ENCODE measurements at regions not wholly inside any gene's neighbourhood (a gene's known extent, or its start where the extent isn't known, plus 50 kb on each side); places are given as distances from the start of the nearest gene placed in this dataset.
"Not testable (repeated sequence)": the region's sequence is repeated elsewhere in the genome, so short reads cannot be mapped to it uniquely, and the experiment has no call there.

GRCh38 chr6:20014508-20014907 lies 177.3 kb downstream of the ID4 start:
- H3K4me1 ChIP-seq (ENCODE audit: control insufficient read depth in 2 of 2, insufficient read depth in 2 of 2, low read length in 1 of 2): no peaks in the 10 kb centered on the region
- no peaks in the 10 kb centered on the region for H3K36me3 ChIP-seq (ENCODE audit: control insufficient read depth in 2 of 2, insufficient read depth in 2 of 2, low read length in 1 of 2)
- H3K27ac ChIP-seq (ENCODE audit: low read depth in 2 of 2, low read length in 1 of 2): no peak overlapping the region
- no peak overlapping the region for H3K4me3 ChIP-seq (ENCODE audit: low read depth in 1 of 2, low read length in 2 of 2)
- H3K27me3 ChIP-seq (ENCODE audit: control insufficient read depth in 1 of 2, insufficient read depth in 2 of 2, low read length in 2 of 2): peaks cover 0 to 3% of the 10 kb centered on the region in 2 donors
- WGBS, 2 donors: 89 to 94% methylated on average over 1 of the region's 1 CpG
- H3K9me3 ChIP-seq (ENCODE audit: control insufficient read depth in 2 of 2, insufficient read depth in 1 of 2, low read depth in 1 of 2, low read length in 1 of 2): no peaks in the 10 kb centered on the region

GRCh38 chr6:20020526-20020925 lies 183.4 kb downstream of the ID4 start:
- Histone ChIP-seq H3K27me3 (ENCODE audit: control insufficient read depth in 1 of 2, insufficient read depth in 2 of 2, low read length in 2 of 2) (peaks cover 0 to 3% of the 10 kb centered on the region in 2 donors), H3K27ac (ENCODE audit: low read depth in 2 of 2, low read length in 1 of 2) (no peak overlapping the region), H3K4me3 (ENCODE audit: low read depth in 1 of 2, low read length in 2 of 2) (no peak overlapping the region), H3K36me3 (ENCODE audit: control insufficient read depth in 2 of 2, insufficient read depth in 2 of 2, low read length in 1 of 2) (no peaks in the 10 kb centered on the region), H3K9me3 (ENCODE audit: control insufficient read depth in 2 of 2, insufficient read depth in 1 of 2, low read depth in 1 of 2, low read length in 1 of 2) (no peaks in the 10 kb centered on the region), H3K4me1 (ENCODE audit: control insufficient read depth in 2 of 2, insufficient read depth in 2 of 2, low read length in 1 of 2) (no peaks in the 10 kb centered on the region)
- WGBS, 2 donors: 82 to 84% methylated on average over 1 of the region's 1 CpG

- Histone ChIP-seq H3K27ac (ENCODE audit: low read depth in 2 of 2, low read length in 1 of 2) (no peak overlapping the region), H3K9me3 (ENCODE audit: control insufficient read depth in 2 of 2, insufficient read depth in 1 of 2, low read depth in 1 of 2, low read length in 1 of 2) (no peaks in the 10 kb centered on the region), H3K27me3 (ENCODE audit: control insufficient read depth in 1 of 2, insufficient read depth in 2 of 2, low read length in 2 of 2) (peaks cover 0 to 3% of the 10 kb centered on the region in 2 donors), H3K4me1 (ENCODE audit: control insufficient read depth in 2 of 2, insufficient read depth in 2 of 2, low read length in 1 of 2) (no peaks in the 10 kb centered on the region), H3K4me3 (ENCODE audit: low read depth in 1 of 2, low read length in 2 of 2) (no peak overlapping the region), H3K36me3 (ENCODE audit: control insufficient read depth in 2 of 2, insufficient read depth in 2 of 2, low read length in 1 of 2) (no peaks in the 10 kb centered on the region)
These were observed 184.6 kb downstream of the ID4 start for GRCh38 chr6:20021795-20022194.

- 70 to 80% methylated on average over 28 of the region's 28 CpGs for WGBS, 2 donors
These were observed 186.6 kb downstream of the ID4 start for GRCh38 chr6:20023549-20024315.

GRCh38 chr6:20024316-20024673 lies 187.1 kb downstream of the ID4 start:
- H3K9me3 ChIP-seq (ENCODE audit: control insufficient read depth in 2 of 2, insufficient read depth in 1 of 2, low read depth in 1 of 2, low read length in 1 of 2): no peaks in the 10 kb centered on the region
- no peaks in the 10 kb centered on the region for H3K36me3 ChIP-seq (ENCODE audit: control insufficient read depth in 2 of 2, insufficient read depth in 2 of 2, low read length in 1 of 2)
- H3K4me3 ChIP-seq (ENCODE audit: low read depth in 1 of 2, low read length in 2 of 2): no peak overlapping the region
- no peak overlapping the region for H3K27ac ChIP-seq (ENCODE audit: low read depth in 2 of 2, low read length in 1 of 2)
- no peaks in the 10 kb centered on the region for H3K4me1 ChIP-seq (ENCODE audit: control insufficient read depth in 2 of 2, insufficient read depth in 2 of 2, low read length in 1 of 2)
- 77 to 80% methylated on average over 6 of the region's 6 CpGs for WGBS, 2 donors
- H3K27me3 ChIP-seq (ENCODE audit: control insufficient read depth in 1 of 2, insufficient read depth in 2 of 2, low read length in 2 of 2): no peaks in the 10 kb centered on the region

More at GRCh38 chr6:20023549-20024315, 186.6 kb downstream of the ID4 start:
- not testable (repeated sequence) for H3K9me3 ChIP-seq (ENCODE audit: control insufficient read depth in 2 of 2, insufficient read depth in 1 of 2, low read depth in 1 of 2, low read length in 1 of 2); H3K36me3 ChIP-seq (ENCODE audit: control insufficient read depth in 2 of 2, insufficient read depth in 2 of 2, low read length in 1 of 2); H3K27ac ChIP-seq (ENCODE audit: low read depth in 2 of 2, low read length in 1 of 2); H3K27me3 ChIP-seq (ENCODE audit: control insufficient read depth in 1 of 2, insufficient read depth in 2 of 2, low read length in 2 of 2); H3K4me1 ChIP-seq (ENCODE audit: control insufficient read depth in 2 of 2, insufficient read depth in 2 of 2, low read length in 1 of 2); H3K4me3 ChIP-seq (ENCODE audit: low read depth in 1 of 2, low read length in 2 of 2)

- no peak overlapping the region for H3K27ac ChIP-seq (ENCODE audit: low read depth in 2 of 2, low read length in 1 of 2)
These were observed 187.3 kb downstream of the MBOAT1 start for GRCh38 chr6:20024978-20025377.

GRCh38 chr6:20025681-20026080 lies 186.6 kb downstream of the MBOAT1 start:
- H3K27me3 ChIP-seq (ENCODE audit: control insufficient read depth in 1 of 2, insufficient read depth in 2 of 2, low read length in 2 of 2): no peaks in the 10 kb centered on the region
- H3K9me3 ChIP-seq (ENCODE audit: control insufficient read depth in 2 of 2, insufficient read depth in 1 of 2, low read depth in 1 of 2, low read length in 1 of 2): no peaks in the 10 kb centered on the region
- WGBS, 2 donors: 96 to 98% methylated on average over 2 of the region's 2 CpGs
- no peak overlapping the region for H3K27ac ChIP-seq (ENCODE audit: low read depth in 2 of 2, low read length in 1 of 2)
- H3K36me3 ChIP-seq (ENCODE audit: control insufficient read depth in 2 of 2, insufficient read depth in 2 of 2, low read length in 1 of 2): no peaks in the 10 kb centered on the region
- H3K4me1 ChIP-seq (ENCODE audit: control insufficient read depth in 2 of 2, insufficient read depth in 2 of 2, low read length in 1 of 2): no peaks in the 10 kb centered on the region
- H3K4me3 ChIP-seq (ENCODE audit: low read depth in 1 of 2, low read length in 2 of 2): no peak overlapping the region

More at GRCh38 chr6:20024978-20025377, 187.3 kb downstream of the MBOAT1 start:
- Histone ChIP-seq H3K4me1 (ENCODE audit: control insufficient read depth in 2 of 2, insufficient read depth in 2 of 2, low read length in 1 of 2) (no peaks in the 10 kb centered on the region), H3K27me3 (ENCODE audit: control insufficient read depth in 1 of 2, insufficient read depth in 2 of 2, low read length in 2 of 2) (no peaks in the 10 kb centered on the region), H3K4me3 (ENCODE audit: low read depth in 1 of 2, low read length in 2 of 2) (no peak overlapping the region), H3K9me3 (ENCODE audit: control insufficient read depth in 2 of 2, insufficient read depth in 1 of 2, low read depth in 1 of 2, low read length in 1 of 2) (no peaks in the 10 kb centered on the region), H3K36me3 (ENCODE audit: control insufficient read depth in 2 of 2, insufficient read depth in 2 of 2, low read length in 1 of 2) (no peaks in the 10 kb centered on the region)
- WGBS, 2 donors: 85 to 86% methylated on average over 6 of the region's 6 CpGs

GRCh38 chr6:20028143-20028542 lies 184.1 kb downstream of the MBOAT1 start:
- 75 to 83% methylated on average over 9 of the region's 9 CpGs for WGBS, 2 donors

GRCh38 chr6:20028562-20028961 lies 183.7 kb downstream of the MBOAT1 start:
- Histone ChIP-seq H3K9me3 (ENCODE audit: control insufficient read depth in 2 of 2, insufficient read depth in 1 of 2, low read depth in 1 of 2, low read length in 1 of 2) (no peaks in the 10 kb centered on the region), H3K27me3 (ENCODE audit: control insufficient read depth in 1 of 2, insufficient read depth in 2 of 2, low read length in 2 of 2) (no peaks in the 10 kb centered on the region), H3K4me3 (ENCODE audit: low read depth in 1 of 2, low read length in 2 of 2) (no peak overlapping the region), H3K27ac (ENCODE audit: low read depth in 2 of 2, low read length in 1 of 2) (no peak overlapping the region), H3K4me1 (ENCODE audit: control insufficient read depth in 2 of 2, insufficient read depth in 2 of 2, low read length in 1 of 2) (no peaks in the 10 kb centered on the region), H3K36me3 (ENCODE audit: control insufficient read depth in 2 of 2, insufficient read depth in 2 of 2, low read length in 1 of 2) (no peaks in the 10 kb centered on the region)
- WGBS, 2 donors: 85 to 86% methylated on average over 4 of the region's 4 CpGs

More at GRCh38 chr6:20028143-20028542, 184.1 kb downstream of the MBOAT1 start:
- Histone ChIP-seq H3K36me3 (ENCODE audit: control insufficient read depth in 2 of 2, insufficient read depth in 2 of 2, low read length in 1 of 2) (no peaks in the 10 kb centered on the region), H3K4me3 (ENCODE audit: low read depth in 1 of 2, low read length in 2 of 2) (no peak overlapping the region), H3K9me3 (ENCODE audit: control insufficient read depth in 2 of 2, insufficient read depth in 1 of 2, low read depth in 1 of 2, low read length in 1 of 2) (no peaks in the 10 kb centered on the region), H3K27me3 (ENCODE audit: control insufficient read depth in 1 of 2, insufficient read depth in 2 of 2, low read length in 2 of 2) (no peaks in the 10 kb centered on the region), H3K27ac (ENCODE audit: low read depth in 2 of 2, low read length in 1 of 2) (no peak overlapping the region), H3K4me1 (ENCODE audit: control insufficient read depth in 2 of 2, insufficient read depth in 2 of 2, low read length in 1 of 2) (no peaks in the 10 kb centered on the region)

- 84 to 88% methylated on average over 3 of the region's 3 CpGs for WGBS, 2 donors
- no peaks in the 10 kb centered on the region for H3K9me3 ChIP-seq (ENCODE audit: control insufficient read depth in 2 of 2, insufficient read depth in 1 of 2, low read depth in 1 of 2, low read length in 1 of 2)
- no peaks in the 10 kb centered on the region for H3K27me3 ChIP-seq (ENCODE audit: control insufficient read depth in 1 of 2, insufficient read depth in 2 of 2, low read length in 2 of 2)
- H3K4me1 ChIP-seq (ENCODE audit: control insufficient read depth in 2 of 2, insufficient read depth in 2 of 2, low read length in 1 of 2): no peaks in the 10 kb centered on the region
- H3K4me3 ChIP-seq (ENCODE audit: low read depth in 1 of 2, low read length in 2 of 2): no peak overlapping the region
- H3K27ac ChIP-seq (ENCODE audit: low read depth in 2 of 2, low read length in 1 of 2): no peak overlapping the region
- no peaks in the 10 kb centered on the region for H3K36me3 ChIP-seq (ENCODE audit: control insufficient read depth in 2 of 2, insufficient read depth in 2 of 2, low read length in 1 of 2)
These were observed 182.3 kb downstream of the MBOAT1 start for GRCh38 chr6:20029979-20030378.
